PFSK-1 (cell line): ENCODE measurements at regions not wholly inside any gene's neighbourhood (a gene's known extent, or its start where the extent isn't known, plus 50 kb on each side); places are given as distances from the start of the nearest gene placed in this dataset.

Source experiments
- FOXP2 ChIP-seq: optimal IDR thresholded peaks from 2 replicates; pipeline ENCODE3; 2011; ENCODE audit warnings: borderline replicate concordance, control low read depth, inconsistent platforms; ENCODE audit not compliant: insufficient read depth; ENCODE audit errors: extremely low read length, extremely low read depth
- POLR2AphosphoS5 ChIP-seq: IDR thresholded peaks from 2 replicates; pipeline ENCODE4 v1.6.1; 2012; ENCODE audit warnings: low read depth, mild to moderate bottlenecking, control low read depth, low read length, moderate library complexity
- SIN3A ChIP-seq: IDR thresholded peaks from 2 replicates; pipeline ENCODE4 v1.6.1; 2012; ENCODE audit warnings: mild to moderate bottlenecking, low read length, moderate library complexity, borderline replicate concordance; ENCODE audit not compliant: insufficient read depth
- TAF1 ChIP-seq: IDR thresholded peaks from 2 replicates; pipeline ENCODE4 v1.6.1; 2012; ENCODE audit warnings: low read length, control low read depth, borderline replicate concordance; ENCODE audit not compliant: insufficient read depth
- TF ChIP-seq, protein P1 (sequence below), 2 experiments: IDR thresholded peaks; 2 replicates each; pipeline versions ENCODE4 v1.6.1 to v1.8.0; 2011 to 2012; ENCODE audit warnings: low read depth in 2 of 2, low read length in 2 of 2, control low read depth in 1 of 2, inconsistent platforms in 1 of 2, mild to moderate bottlenecking in 1 of 2, moderate library complexity in 1 of 2; ENCODE audit not compliant: insufficient read depth in 1 of 2

DNA sequence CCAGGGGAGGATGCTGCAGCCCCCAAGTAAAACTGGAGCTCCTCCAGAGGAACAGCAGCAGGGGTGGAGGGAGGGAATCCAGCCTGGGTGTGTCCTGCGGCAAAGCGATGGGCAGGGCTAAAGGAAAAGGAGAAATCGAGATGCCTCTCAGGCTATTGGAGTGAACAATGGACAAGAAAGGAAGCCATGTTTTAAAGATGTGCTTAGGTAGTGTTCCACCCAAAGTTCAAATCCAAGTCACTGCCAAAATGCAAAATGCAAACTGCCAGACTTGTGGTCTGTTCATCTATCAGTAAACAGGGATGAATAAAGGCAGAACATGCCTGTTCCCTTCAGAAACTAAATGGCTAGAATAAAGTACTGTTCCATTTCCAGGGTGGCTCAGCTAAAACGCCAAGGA is 197.5 kb upstream of the NSMCE3 start:
- no peak for TF ChIP-seq SIN3A
- no peak for TF ChIP-seq TAF1
- TF ChIP-seq, protein P1, sequence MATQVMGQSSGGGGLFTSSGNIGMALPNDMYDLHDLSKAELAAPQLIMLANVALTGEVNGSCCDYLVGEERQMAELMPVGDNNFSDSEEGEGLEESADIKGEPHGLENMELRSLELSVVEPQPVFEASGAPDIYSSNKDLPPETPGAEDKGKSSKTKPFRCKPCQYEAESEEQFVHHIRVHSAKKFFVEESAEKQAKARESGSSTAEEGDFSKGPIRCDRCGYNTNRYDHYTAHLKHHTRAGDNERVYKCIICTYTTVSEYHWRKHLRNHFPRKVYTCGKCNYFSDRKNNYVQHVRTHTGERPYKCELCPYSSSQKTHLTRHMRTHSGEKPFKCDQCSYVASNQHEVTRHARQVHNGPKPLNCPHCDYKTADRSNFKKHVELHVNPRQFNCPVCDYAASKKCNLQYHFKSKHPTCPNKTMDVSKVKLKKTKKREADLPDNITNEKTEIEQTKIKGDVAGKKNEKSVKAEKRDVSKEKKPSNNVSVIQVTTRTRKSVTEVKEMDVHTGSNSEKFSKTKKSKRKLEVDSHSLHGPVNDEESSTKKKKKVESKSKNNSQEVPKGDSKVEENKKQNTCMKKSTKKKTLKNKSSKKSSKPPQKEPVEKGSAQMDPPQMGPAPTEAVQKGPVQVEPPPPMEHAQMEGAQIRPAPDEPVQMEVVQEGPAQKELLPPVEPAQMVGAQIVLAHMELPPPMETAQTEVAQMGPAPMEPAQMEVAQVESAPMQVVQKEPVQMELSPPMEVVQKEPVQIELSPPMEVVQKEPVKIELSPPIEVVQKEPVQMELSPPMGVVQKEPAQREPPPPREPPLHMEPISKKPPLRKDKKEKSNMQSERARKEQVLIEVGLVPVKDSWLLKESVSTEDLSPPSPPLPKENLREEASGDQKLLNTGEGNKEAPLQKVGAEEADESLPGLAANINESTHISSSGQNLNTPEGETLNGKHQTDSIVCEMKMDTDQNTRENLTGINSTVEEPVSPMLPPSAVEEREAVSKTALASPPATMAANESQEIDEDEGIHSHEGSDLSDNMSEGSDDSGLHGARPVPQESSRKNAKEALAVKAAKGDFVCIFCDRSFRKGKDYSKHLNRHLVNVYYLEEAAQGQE (IDR thresholded peaks at IDR 0.05; ENCODE audit: insufficient read depth in 1 of 2, low read depth in 2 of 2, low read length in 2 of 2) = no peak
- TF ChIP-seq POLR2AphosphoS5 = no peak
- TF ChIP-seq FOXP2 = no peak

DNA sequence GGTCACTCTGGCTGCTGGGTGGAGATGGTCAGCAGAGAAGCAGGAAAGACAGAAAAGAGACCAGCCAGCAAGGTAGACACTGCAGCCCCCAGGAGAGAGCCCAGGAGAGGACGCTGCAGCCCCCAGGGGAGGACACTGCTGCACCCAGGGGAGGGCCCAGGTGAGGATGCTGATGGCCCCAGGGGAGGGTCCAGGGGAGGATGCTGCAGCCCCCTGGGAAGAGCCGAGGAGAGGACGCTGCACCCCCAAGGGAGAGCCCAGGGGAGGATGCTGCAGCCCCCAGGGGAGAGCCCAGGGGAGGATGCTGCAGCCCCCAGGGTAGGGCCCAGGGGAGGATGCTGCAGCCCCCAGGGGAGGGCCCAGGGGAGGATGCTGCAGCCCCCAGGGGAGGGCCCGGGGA is 196.7 kb upstream of the NSMCE3 start:
- TF ChIP-seq, protein P1 (IDR thresholded peaks at IDR 0.05; ENCODE audit: insufficient read depth in 1 of 2, low read depth in 2 of 2, low read length in 2 of 2) = no peak
- TF ChIP-seq TAF1 = no peak

DNA sequence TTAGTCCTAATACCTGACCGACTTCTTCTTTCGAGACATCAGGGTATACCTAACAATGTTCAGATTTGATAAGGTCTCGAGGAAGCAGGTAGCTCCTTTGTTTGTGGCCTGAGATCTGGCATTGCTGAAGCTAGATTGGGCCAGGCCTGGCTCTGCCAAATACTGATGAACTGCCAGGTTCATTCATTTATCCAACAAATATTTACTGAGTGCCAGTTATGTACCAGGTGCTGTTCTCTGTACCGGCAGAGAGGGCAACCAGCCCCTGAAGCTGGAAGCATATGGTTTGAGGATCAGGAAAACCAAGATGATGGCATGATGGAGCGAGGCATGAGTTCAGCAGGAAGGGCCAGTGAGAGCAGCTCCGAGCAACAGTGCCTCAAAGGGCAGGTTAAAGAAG is 196.2 kb upstream of the NSMCE3 start:
- TF ChIP-seq FOXP2 = no peak
- TF ChIP-seq, protein P1 (IDR thresholded peaks at IDR 0.05; ENCODE audit: insufficient read depth in 1 of 2, low read depth in 2 of 2, low read length in 2 of 2) = no peak
- no peak for TF ChIP-seq SIN3A
- no peak for TF ChIP-seq TAF1
- no peak for TF ChIP-seq POLR2AphosphoS5

DNA sequence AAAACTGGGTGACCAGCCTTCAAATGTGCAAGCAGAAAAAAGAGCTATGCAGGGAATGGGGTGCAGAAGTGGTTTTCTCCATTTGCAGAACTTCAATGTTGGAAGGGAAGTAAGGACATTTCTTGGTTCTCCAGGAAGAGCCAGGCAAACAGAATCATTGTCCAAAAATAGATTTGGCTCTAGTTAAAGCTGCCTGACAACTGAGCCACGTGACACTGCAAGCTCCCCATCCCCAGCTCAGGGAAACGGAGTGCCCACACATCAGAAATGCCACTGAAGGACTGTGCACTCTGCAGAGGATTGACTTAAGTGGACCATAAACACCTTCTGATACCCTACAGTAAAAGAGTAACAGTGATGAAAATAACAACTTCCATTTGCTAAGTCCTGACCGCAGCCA is 195.6 kb upstream of the NSMCE3 start:
- TF ChIP-seq SIN3A = no peak
- no peak for TF ChIP-seq TAF1
- TF ChIP-seq POLR2AphosphoS5 = no peak
- TF ChIP-seq, protein P1 (IDR thresholded peaks at IDR 0.05; ENCODE audit: insufficient read depth in 1 of 2, low read depth in 2 of 2, low read length in 2 of 2) = no peak
- no peak for TF ChIP-seq FOXP2

DNA sequence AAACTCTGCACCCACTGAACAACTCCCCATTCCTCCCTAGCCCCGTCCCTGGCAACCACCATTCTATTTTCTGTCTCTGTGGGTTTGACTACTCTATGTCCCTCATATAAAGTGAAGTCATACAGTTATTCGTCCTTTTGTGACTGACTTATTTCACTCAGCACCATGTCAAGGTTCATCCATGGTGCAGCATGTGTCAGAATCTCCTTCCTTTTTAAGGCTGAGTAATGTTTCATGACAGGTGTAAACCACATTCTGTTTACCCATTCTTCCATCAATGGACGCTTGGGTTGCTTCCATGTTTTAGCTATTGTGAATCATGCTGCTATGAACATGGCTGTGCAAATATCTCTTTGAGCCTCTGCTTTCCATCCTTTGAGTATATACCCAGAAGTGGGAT is 192.3 kb upstream of the NSMCE3 start:
- TF ChIP-seq SIN3A = no peak
- TF ChIP-seq, protein P1 (IDR thresholded peaks at IDR 0.05; ENCODE audit: insufficient read depth in 1 of 2, low read depth in 2 of 2, low read length in 2 of 2) = no peak
- TF ChIP-seq TAF1 = no peak
- TF ChIP-seq FOXP2 = no peak
- TF ChIP-seq POLR2AphosphoS5 = no peak
